B cell (primary cell): ENCODE measurements at regions not wholly inside any gene's neighbourhood (a gene's known extent, or its start where the extent isn't known, plus 50 kb on each side); places are given as distances from the start of the nearest gene placed in this dataset.

Experiments used
- ATAC-seq: fragments of 200-7000 bp; cut with Tn5 transposase; one replicate; pipeline ENCODE4 v1.10.0; 2021; ENCODE audit warnings: low read depth, mild to moderate bottlenecking, moderate number of reproducible peaks, moderate library complexity
- CTCF ChIA-PET: fragments of 350-600 bp; sonication (Branson Sonifier 250); formaldehyde crosslinking; loops from one replicate; lab custom pipeline; 2021; ENCODE audit warnings: antibody characterized with exemption, inconsistent platforms; lab: Charles Lee
- POLR2A ChIA-PET: fragments of 350-600 bp; sonication (Branson Sonifier 250); formaldehyde crosslinking; loops from one replicate; lab custom pipeline; 2021; ENCODE audit warnings: antibody characterized with exemption; lab: Charles Lee
- DNase-seq: peaks from one replicate; pipeline ENCODE4 v3.0.0; 2013
- H2AFZ ChIP-seq: 2 replicates; pipeline ENCODE4 v1.6.1; 2012; ENCODE audit warnings: mild to moderate bottlenecking, low read depth, low read length; ENCODE audit not compliant: insufficient read depth, poor library complexity, severe bottlenecking
- H3K27ac ChIP-seq, 2 donors: 1 replicate in 1 of 2; 2 replicates in 1 of 2; pipeline ENCODE4 v1.5.1; 2012 to 2013; ENCODE audit warnings: low read length in 2 of 2, mild to moderate bottlenecking in 2 of 2, moderate library complexity in 1 of 2
- H3K27me3 ChIP-seq, 4 experiments: fragments of 200-600 bp in 1 of 4; sonication (generic) in 1 of 4; replicated peaks in 1 of 4; 1 replicate in 2 of 4; 2 replicates in 2 of 4; pipeline versions ENCODE4 v1.6.1 to v1.7.0; 2013 to 2016; ENCODE audit warnings: low read length in 3 of 4, mild to moderate bottlenecking in 2 of 4, mixed read lengths in 1 of 4, moderate library complexity in 1 of 4; ENCODE audit not compliant: insufficient read depth in 4 of 4, control insufficient read depth in 3 of 4; ENCODE audit errors: control extremely low read depth in 1 of 4
- H3K36me3 ChIP-seq, 2 experiments: replicated peaks in 1 of 2; 1 replicate in 1 of 2; 2 replicates in 1 of 2; pipeline versions ENCODE4 v1.6.1 to v1.7.1; 2013; ENCODE audit warnings: low read length in 1 of 2; ENCODE audit not compliant: insufficient read depth in 2 of 2, control insufficient read depth in 1 of 2; ENCODE audit errors: control extremely low read depth in 1 of 2, extremely low read depth in 1 of 2
- H3K4me1 ChIP-seq, 2 donors: fragments of 200-600 bp in 1 of 2; sonication (generic) in 1 of 2; 1 replicate in 1 of 2; 2 replicates in 1 of 2; pipeline versions ENCODE4 v1.5.1 to v1.6.1; 2013 to 2017; ENCODE audit warnings: low read length in 2 of 2; ENCODE audit not compliant: control insufficient read depth in 2 of 2, insufficient read depth in 2 of 2
- H3K4me2 ChIP-seq: replicated peaks from 2 replicates; pipeline ENCODE3; 2012; ENCODE audit warnings: mild to moderate bottlenecking, low read depth, low read length; ENCODE audit not compliant: poor library complexity, severe bottlenecking
- H3K4me3 ChIP-seq, 5 experiments: fragments of 200-600 bp in 1 of 5; sonication (generic) in 1 of 5; 1 replicate in 3 of 5; 2 replicates in 2 of 5; pipeline versions ENCODE4 v1.5.1 to v1.7.0; 2011 to 2016; ENCODE audit warnings: low read length in 4 of 5, mild to moderate bottlenecking in 4 of 5, low read depth in 2 of 5, control low read depth in 1 of 5, moderate library complexity in 1 of 5; ENCODE audit not compliant: insufficient read depth in 1 of 5; ENCODE audit errors: control extremely low read depth in 1 of 5, extremely low read depth in 1 of 5
- H3K79me2 ChIP-seq: fragments of 200-600 bp; sonication (generic); one replicate; pipeline ENCODE4 v1.6.0; 2016; ENCODE audit warnings: low read length; ENCODE audit not compliant: control insufficient read depth, insufficient read depth
- H3K9ac ChIP-seq: fragments of 200-600 bp; sonication (generic); 2 replicates; pipeline ENCODE4 v1.6.1; 2017; ENCODE audit warnings: mild to moderate bottlenecking, low read length, moderate library complexity
- H3K9me3 ChIP-seq, 3 donors: one replicate each; pipeline versions ENCODE4 v1.6.1 to v1.7.1; 2013; ENCODE audit warnings: low read length in 2 of 3; ENCODE audit not compliant: control insufficient read depth in 2 of 3, insufficient read depth in 1 of 3; ENCODE audit errors: control extremely low read depth in 1 of 3
- H4K20me1 ChIP-seq: 2 replicates; pipeline ENCODE4 v1.6.0; 2012; ENCODE audit warnings: mild to moderate bottlenecking, low read length; ENCODE audit not compliant: insufficient read depth, control insufficient read depth, poor library complexity, severe bottlenecking
- H3K27ac Mint-ChIP-seq: one replicate; pipeline ENCODE4 v1.8.0; 2021; ENCODE audit warnings: mixed read lengths
- H3K27me3 Mint-ChIP-seq: one replicate; pipeline ENCODE4 v1.8.0; 2021; ENCODE audit warnings: mixed read lengths
- H3K4me1 Mint-ChIP-seq: one replicate; pipeline ENCODE4 v1.8.0; 2021; ENCODE audit warnings: mixed read lengths
- H3K4me3 Mint-ChIP-seq: one replicate; pipeline ENCODE4 v1.8.0; 2021; ENCODE audit warnings: mixed read lengths
- H3K9me3 Mint-ChIP-seq: one replicate; pipeline ENCODE4 v1.8.0; 2022; ENCODE audit warnings: mixed read lengths; ENCODE audit not compliant: insufficient read depth
- EZH2 ChIP-seq: IDR thresholded peaks from 2 replicates; pipeline ENCODE4 v1.6.1; 2012; ENCODE audit warnings: borderline replicate concordance, low read depth, mild to moderate bottlenecking, moderate library complexity, low read length; ENCODE audit not compliant: insufficient read depth, poor library complexity, severe bottlenecking
- WGBS: methylation state at CpG from one replicate; pipeline ENCODE4 v1.1.5; 2013; ENCODE audit warnings: missing lambda C conversion rate; ENCODE audit not compliant: insufficient coverage; 5-methylcytosine and 5-hydroxymethylcytosine counted together
- intact Hi-C: fragments of 100-400 bp; cut with micrococcal nuclease; formaldehyde crosslinking; loops from one replicate; pipeline ENCODE4 v1.10.0; 2022
- TF ChIP-seq, protein P1 (sequence below): fragments of 200-600 bp; IDR thresholded peaks from one replicate; pipeline ENCODE4 v1.8.0; 2022; ENCODE audit warnings: antibody characterized with exemption, mild to moderate bottlenecking

DNA sequence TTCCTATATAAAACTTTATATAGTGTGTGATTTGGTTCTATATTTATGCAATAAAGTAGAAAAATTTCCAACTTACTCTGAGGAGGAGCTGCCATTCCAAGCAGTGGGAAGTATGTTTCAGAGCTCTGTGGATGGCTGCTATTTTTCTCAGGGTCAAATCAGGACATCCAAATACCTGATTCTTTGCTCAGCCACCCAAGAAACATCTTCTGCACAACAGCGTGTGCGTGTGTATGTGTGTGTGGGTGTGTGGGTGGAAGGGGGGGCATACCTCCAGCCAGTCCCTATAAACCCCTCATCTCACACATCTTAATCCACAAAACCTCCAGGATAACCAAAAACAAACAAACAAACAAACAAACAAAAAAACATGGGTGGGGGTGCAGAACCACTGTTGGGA lies 66.3 kb upstream of the EMX2 start:
- no peaks in the 10 kb centered on the region for H3K9me3 ChIP-seq
- H4K20me1 ChIP-seq = no peaks in the 10 kb centered on the region
- H3K4me2 ChIP-seq = no peak overlapping the region
- peaks cover 3 to 7% of the 10 kb centered on the region in 2 donors for H3K4me1 ChIP-seq
- no peaks in the 10 kb centered on the region for H3K79me2 ChIP-seq
- intact Hi-C loops = no loop called here
- CTCF ChIA-PET = interaction anchor here (1.2 kb wide), 1 partner anchor 19 kb away, joined by 5 read pairs; no protein-coding TSS in a partner anchor
- no peak overlapping the region for H3K27ac ChIP-seq
- no peak overlapping the region for H3K4me3 ChIP-seq
- no peak overlapping the region for H3K9ac ChIP-seq
- H3K36me3 ChIP-seq = no peaks in the 10 kb centered on the region
- H3K27me3 Mint-ChIP-seq = peaks cover 27% of the 10 kb centered on the region
- no CpG with 5 or more reads among the region's 2 CpGs for WGBS
- H3K9me3 Mint-ChIP-seq = no peaks in the 10 kb centered on the region
- H3K4me3 Mint-ChIP-seq = no peak overlapping the region
- no peak for TF ChIP-seq EZH2
- TF ChIP-seq, protein P1, sequence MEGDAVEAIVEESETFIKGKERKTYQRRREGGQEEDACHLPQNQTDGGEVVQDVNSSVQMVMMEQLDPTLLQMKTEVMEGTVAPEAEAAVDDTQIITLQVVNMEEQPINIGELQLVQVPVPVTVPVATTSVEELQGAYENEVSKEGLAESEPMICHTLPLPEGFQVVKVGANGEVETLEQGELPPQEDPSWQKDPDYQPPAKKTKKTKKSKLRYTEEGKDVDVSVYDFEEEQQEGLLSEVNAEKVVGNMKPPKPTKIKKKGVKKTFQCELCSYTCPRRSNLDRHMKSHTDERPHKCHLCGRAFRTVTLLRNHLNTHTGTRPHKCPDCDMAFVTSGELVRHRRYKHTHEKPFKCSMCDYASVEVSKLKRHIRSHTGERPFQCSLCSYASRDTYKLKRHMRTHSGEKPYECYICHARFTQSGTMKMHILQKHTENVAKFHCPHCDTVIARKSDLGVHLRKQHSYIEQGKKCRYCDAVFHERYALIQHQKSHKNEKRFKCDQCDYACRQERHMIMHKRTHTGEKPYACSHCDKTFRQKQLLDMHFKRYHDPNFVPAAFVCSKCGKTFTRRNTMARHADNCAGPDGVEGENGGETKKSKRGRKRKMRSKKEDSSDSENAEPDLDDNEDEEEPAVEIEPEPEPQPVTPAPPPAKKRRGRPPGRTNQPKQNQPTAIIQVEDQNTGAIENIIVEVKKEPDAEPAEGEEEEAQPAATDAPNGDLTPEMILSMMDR = no peak
- H3K27me3 ChIP-seq = peaks cover 0 to 3% (median 2%) of the 10 kb centered on the region in 4 experiments
- DNase-seq (no peak), ATAC-seq (no peak)
- POLR2A ChIA-PET = no interaction called here
- H2AFZ ChIP-seq = no peak overlapping the region
- H3K27ac Mint-ChIP-seq = no peak overlapping the region
- peaks cover 8% of the 10 kb centered on the region for H3K4me1 Mint-ChIP-seq

DNA sequence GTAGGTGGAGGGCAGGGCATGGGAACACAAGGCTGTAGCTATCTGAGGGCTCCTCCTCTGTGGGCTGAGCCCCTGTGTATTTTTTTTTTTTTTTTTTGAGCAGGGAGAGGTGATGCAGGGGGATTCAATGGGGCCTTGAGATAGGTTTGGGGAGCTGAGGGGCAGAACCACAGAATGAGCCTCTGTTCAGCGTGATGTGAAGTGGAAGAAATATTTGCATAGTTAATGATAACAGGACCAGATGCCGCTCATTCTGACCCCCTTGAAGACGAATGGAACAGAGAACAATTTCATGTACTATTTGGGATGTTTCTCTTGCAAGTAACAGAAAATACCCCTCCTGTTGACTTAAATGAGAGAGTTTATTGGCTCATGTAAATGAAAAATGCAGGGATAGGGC lies 69.7 kb upstream of the EMX2 start:
- H2AFZ ChIP-seq = no peak overlapping the region
- peaks cover 27% of the 10 kb centered on the region for H3K27me3 Mint-ChIP-seq
- WGBS = 71% methylated on average over 1 of the region's 3 CpGs
- POLR2A ChIA-PET = no interaction called here
- no peaks in the 10 kb centered on the region for H3K9me3 ChIP-seq
- H4K20me1 ChIP-seq = no peaks in the 10 kb centered on the region
- CTCF ChIA-PET = interaction anchor here (0.7 kb wide), 1 partner anchor 18 kb away, joined by 3 read pairs; no protein-coding TSS in a partner anchor
- H3K4me1 Mint-ChIP-seq = no peaks in the 10 kb centered on the region
- no peaks in the 10 kb centered on the region for H3K36me3 ChIP-seq
- intact Hi-C loops = no loop called here
- TF ChIP-seq, protein P1 = no peak
- TF ChIP-seq EZH2 = no peak
- no peak overlapping the region for H3K4me3 ChIP-seq
- no peak for ATAC-seq
- H3K27ac ChIP-seq = no peak overlapping the region
- no peak overlapping the region for H3K27ac Mint-ChIP-seq
- no peak overlapping the region for H3K4me2 ChIP-seq
- no peaks in the 10 kb centered on the region for H3K27me3 ChIP-seq
- H3K9ac ChIP-seq = no peak overlapping the region
- DNase-seq = no peak
- H3K79me2 ChIP-seq = no peaks in the 10 kb centered on the region
- H3K4me1 ChIP-seq = no peaks in the 10 kb centered on the region
- H3K4me3 Mint-ChIP-seq = no peak overlapping the region
- H3K9me3 Mint-ChIP-seq = no peaks in the 10 kb centered on the region
